ENCODE measurements at regions not wholly inside any gene's neighbourhood (a gene's known extent, or its start where the extent isn't known, plus 50 kb on each side); places are given as distances from the start of the nearest gene placed in this dataset.

DNA sequence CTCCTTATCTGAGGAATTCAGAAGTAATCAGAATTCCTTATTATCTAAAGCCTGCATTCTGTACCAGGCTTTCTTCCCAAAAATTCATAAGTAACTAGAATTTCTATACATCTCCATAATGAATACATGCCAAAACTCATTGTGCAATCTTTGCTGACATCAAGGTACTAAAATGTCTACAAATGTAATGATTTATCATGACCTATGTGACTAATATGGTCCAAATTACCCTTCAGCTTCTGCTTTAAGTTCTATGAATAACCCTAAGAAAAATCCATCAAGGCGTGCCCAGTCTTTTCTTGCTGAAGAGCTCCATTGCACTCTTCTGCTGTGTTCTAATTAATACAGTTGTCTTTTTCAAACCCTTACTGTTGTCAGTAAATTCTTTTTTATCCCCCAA lies 58.5 kb upstream of the SLITRK1 start:
- TF ChIP-seq CTCF (IDR thresholded peaks at IDR 0.05): no peak
- TF ChIP-seq EZH2 (IDR thresholded peaks at IDR 0.05): no peak
